Suprapubic skin (tissue), 4 donors: ENCODE measurements at regions not wholly inside any gene's neighbourhood (a gene's known extent, or its start where the extent isn't known, plus 50 kb on each side); places are given as distances from the start of the nearest gene placed in this dataset.

Experiments
- CTCF ChIP-seq, 2 donors: fragments of 200-600 bp in 1 of 2; fragments of 450-650 bp in 1 of 2; sonication (generic) in 1 of 2; IDR thresholded peaks; one replicate each; pipeline ENCODE4 v1.5.1; 2016 to 2019; ENCODE audit warnings: antibody characterized with exemption in 2 of 2, mild to moderate bottlenecking in 1 of 2, moderate library complexity in 1 of 2
- EP300 ChIP-seq: sonication (generic); formaldehyde crosslinking; IDR thresholded peaks from one replicate; pipeline ENCODE4 v1.6.1; 2017; ENCODE audit warnings: antibody characterized with exemption
- POLR2AphosphoS5 ChIP-seq, 3 donors: sonication (generic); formaldehyde crosslinking; IDR thresholded peaks; one replicate each; pipeline ENCODE4 v1.6.1; 2017; ENCODE audit warnings: antibody characterized with exemption in 3 of 3

GRCh38 chr15:29568840-29569532 lies 253.3 kb downstream of the TJP1 start:
- TF ChIP-seq POLR2AphosphoS5 (IDR thresholded peaks at IDR 0.05) (no peak), EP300 (no peak), CTCF (IDR thresholded peaks at IDR 0.05) (peak; percentile 5 to 10)
